HK-2 (cell line): ENCODE measurements at regions not wholly inside any gene's neighbourhood (a gene's known extent, or its start where the extent isn't known, plus 50 kb on each side); places are given as distances from the start of the nearest gene placed in this dataset.

Source experiments
- DNase-seq: peaks from one replicate; pipeline ENCODE4 v3.0.0-alpha.2; 2018; ENCODE audit not compliant: unreplicated experiment

GRCh38 chr9:119649205-119649604 is 280.0 kb upstream of the BRINP1 start:
- no peak for DNase-seq

DNA sequence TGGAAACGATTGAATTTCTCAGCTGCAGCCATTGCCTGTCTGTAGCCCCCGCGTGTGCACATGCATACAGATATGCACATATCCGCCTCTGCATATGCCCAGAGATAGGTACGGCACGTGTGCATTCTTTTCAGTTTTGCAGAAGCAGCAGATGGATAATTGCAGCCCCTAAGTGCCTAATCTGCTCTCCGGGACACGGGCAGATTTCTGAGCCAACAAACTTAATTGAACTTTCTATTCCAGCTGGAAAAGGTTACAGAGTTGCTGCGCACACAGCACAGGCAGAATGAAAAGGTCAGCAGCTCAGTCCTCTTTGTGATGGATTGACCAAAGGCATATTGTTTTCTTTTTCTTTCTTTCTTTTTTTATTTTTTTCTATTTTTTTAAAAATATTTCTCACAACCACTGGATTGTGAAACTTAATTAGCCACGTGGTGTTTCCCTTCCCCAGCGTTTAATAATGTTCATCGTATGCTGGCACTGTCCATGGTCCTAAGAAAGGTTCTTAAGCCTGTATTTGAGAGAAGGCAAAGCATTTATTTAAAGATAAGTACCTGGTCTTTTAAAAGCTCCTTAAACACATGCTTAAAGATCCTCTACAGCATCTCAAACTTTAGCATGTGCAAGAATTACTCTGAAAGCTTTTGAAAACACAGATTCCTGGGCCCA is 270.2 kb upstream of the BRINP1 start:
- no peak for DNase-seq

DNA sequence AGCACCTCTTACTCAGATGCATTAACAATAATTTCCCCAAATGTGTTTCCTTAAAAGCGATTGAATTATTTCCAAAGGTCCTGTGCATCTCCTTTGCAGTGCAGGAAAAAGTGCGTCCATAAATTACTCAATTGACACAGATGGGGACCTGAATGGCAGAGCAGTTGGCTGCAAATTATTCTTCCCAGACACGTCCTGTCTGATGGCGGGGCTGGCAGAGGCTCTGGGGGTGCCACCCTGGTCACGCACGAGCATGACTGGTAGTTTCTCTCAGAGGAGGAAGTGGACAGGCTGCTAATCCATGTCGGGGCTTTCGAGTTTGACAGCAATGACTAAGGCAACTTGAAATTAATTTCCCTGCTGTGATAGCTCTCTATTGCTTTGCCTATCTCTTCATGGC is 264.8 kb upstream of the BRINP1 start:
- no peak for DNase-seq

DNA sequence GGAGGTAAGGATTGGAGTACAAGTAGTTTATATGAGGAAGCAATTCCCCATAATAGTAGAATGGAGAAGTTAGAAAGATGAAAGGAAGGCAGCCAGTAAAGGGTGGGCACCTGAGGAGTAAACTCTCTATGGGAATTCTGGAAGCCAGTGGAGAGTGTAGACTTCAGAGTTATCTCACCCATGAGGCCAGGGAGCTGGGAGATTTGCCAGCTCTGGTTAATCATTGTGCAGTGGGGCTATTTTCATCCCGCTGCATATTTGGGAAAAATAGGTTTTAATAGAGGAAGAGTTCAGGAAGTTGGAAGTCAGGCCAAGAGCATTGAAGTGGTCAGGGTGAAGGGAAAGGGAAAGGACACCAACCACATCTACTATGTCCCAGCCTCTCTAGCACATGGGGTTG is 242.3 kb upstream of the BRINP1 start:
- no peak for DNase-seq

GRCh38 chr9:119609277-119609971 is 240.2 kb upstream of the BRINP1 start:
- no peak for DNase-seq

DNA sequence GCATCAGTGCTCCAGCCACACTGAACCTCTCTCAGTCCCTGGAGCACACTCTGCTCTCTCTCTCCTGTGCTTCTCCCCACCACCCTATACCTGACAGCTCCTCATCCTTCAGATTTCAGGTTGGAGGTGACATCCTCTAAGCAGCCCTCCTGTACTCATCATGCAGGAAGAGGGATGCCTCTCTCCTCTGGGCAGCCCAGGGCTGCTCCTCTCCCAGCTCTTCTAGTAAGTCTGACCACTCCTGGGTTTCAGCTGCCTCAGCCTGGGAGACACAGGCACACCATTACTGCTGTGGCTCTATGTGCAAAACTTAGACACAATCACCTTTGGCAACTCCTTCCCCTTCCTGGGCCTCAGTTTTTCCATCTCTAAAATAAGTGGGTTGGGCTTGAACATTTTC is 232.4 kb upstream of the BRINP1 start:
- DNase-seq = no peak

DNA sequence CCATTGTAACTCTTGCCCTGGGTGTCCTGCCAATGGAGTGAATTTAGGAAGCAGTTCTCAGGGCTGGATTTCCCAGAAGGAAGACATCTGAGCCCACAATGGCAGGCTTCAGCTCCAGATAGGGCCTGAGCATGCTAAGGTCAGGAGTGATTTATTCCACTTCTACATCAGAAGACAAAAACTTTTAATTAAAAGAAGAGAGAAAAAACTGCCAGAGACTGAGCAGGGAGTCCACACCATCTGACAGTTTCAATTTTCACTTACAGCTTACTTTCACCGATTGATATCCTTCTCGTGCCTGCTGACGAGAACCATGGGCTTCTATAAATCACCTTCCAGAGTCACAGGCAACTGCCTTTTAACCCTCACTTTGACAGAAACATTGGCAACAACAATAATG is 228.3 kb upstream of the BRINP1 start:
- DNase-seq = no peak

- DNase-seq = no peak
Measured at GRCh38 chr9:119596703-119597102, 227.5 kb upstream of the BRINP1 start.

GRCh38 chr9:119588874-119589744 is 219.9 kb upstream of the BRINP1 start:
- DNase-seq = no peak

DNA sequence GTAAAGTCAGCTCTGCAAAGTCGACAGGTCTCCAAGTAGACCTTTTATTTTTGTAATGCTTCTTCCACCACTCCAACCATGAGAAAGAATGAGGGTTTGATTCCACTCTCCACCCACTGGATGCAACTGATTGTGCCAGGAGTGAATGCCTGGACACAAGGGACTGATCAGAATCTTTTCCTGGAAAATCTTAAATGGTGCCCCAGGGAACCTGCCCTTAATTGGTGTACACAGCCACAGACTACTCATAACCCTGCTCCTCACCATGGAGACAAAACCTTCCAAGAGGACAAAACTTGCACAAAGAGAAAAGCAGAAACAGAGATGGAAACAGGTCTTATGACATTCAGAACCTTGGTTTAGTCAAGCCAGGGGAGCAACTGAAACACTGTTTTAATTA is 208.6 kb upstream of the BRINP1 start:
- DNase-seq = no peak

DNA sequence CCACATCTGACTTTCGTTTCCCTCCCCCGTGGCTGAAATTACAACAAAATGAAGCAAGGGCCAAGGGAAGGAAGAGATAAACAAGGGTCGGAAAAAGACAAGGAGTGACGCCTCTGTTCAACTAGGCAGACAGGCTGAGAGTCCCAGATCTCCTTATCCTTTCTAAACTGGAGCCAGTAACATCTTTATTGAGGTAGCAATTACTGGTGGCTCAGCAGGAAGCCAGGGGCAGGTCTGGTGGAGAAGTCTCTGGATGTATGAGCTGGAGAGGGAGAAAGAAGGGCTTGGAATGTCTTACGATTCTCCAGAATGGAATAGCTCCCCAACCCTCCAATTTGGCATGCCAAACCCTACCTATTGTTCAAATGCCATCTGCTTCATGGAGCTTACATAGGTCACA is 190.8 kb upstream of the BRINP1 start:
- no peak for DNase-seq

- no peak for DNase-seq
Measured at GRCh38 chr9:119559056-119559455, 189.8 kb upstream of the BRINP1 start.

- peak; percentile 56 for DNase-seq
Measured at GRCh38 chr9:119556129-119556875, 187.1 kb upstream of the BRINP1 start.

GRCh38 chr9:119544492-119544891 is 175.3 kb upstream of the BRINP1 start:
- no peak for DNase-seq

- DNase-seq = no peak
Measured at GRCh38 chr9:119537138-119537537, 167.9 kb upstream of the BRINP1 start.

GRCh38 chr9:119533504-119533903 is 164.3 kb upstream of the BRINP1 start:
- no peak for DNase-seq

- DNase-seq = no peak
Measured at GRCh38 chr9:119526698-119527097, 157.5 kb upstream of the BRINP1 start.

DNA sequence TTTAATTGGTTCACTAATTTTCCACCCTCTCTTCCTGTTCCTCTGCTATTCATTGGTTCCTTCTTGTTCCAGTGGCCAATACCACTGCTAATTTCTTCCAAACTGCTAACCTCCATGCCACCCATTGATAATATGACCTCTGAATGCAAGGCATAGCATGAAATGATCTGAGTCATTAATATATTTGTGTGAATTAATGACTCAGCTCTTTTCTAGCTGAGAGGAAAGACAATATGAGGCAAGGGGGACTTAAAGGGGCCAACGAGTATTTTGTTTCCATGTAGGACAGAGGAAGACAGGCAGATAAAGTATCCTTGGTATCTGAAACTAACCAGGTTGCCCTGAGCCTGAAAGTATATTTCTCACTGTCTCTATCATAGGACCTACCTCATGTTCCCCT is 154.3 kb upstream of the BRINP1 start:
- no peak for DNase-seq

- DNase-seq = no peak
Measured at GRCh38 chr9:119522381-119522780, 153.1 kb upstream of the BRINP1 start.

GRCh38 chr9:119509291-119509905 is 140.2 kb upstream of the BRINP1 start:
- no peak for DNase-seq

GRCh38 chr9:119501374-119501773 is 132.1 kb upstream of the BRINP1 start:
- DNase-seq = no peak
